ENCODE measurements at regions not wholly inside any gene's neighbourhood (a gene's known extent, or its start where the extent isn't known, plus 50 kb on each side); places are given as distances from the start of the nearest gene placed in this dataset.

- TF ChIP-seq, protein P1, sequence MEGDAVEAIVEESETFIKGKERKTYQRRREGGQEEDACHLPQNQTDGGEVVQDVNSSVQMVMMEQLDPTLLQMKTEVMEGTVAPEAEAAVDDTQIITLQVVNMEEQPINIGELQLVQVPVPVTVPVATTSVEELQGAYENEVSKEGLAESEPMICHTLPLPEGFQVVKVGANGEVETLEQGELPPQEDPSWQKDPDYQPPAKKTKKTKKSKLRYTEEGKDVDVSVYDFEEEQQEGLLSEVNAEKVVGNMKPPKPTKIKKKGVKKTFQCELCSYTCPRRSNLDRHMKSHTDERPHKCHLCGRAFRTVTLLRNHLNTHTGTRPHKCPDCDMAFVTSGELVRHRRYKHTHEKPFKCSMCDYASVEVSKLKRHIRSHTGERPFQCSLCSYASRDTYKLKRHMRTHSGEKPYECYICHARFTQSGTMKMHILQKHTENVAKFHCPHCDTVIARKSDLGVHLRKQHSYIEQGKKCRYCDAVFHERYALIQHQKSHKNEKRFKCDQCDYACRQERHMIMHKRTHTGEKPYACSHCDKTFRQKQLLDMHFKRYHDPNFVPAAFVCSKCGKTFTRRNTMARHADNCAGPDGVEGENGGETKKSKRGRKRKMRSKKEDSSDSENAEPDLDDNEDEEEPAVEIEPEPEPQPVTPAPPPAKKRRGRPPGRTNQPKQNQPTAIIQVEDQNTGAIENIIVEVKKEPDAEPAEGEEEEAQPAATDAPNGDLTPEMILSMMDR (IDR thresholded peaks at IDR 0.05): no peak
- no peak for TF ChIP-seq POLR2A (IDR thresholded peaks at IDR 0.05)
Observed at GRCh38 chr12:94001691-94002090, 146.7 kb upstream of the PLXNC1 start.

All from esophagus squamous epithelium (tissue), 4 donors.